ENCODE measurements at regions not wholly inside any gene's neighbourhood (a gene's known extent, or its start where the extent isn't known, plus 50 kb on each side); places are given as distances from the start of the nearest gene placed in this dataset.

- no peak overlapping the region for H3K27ac ChIP-seq
- TF ChIP-seq CTCF (conservative IDR thresholded peaks at IDR 0.05), result no peak
Measured at GRCh38 chr4:110275871-110276270, 77.5 kb upstream of the ELOVL6 start.

GRCh38 chr4:110271986-110272385 lies 73.6 kb upstream of the ELOVL6 start:
- no peak overlapping the region for H3K27ac ChIP-seq
- no peak for TF ChIP-seq CTCF (conservative IDR thresholded peaks at IDR 0.05)

- TF ChIP-seq CTCF (conservative IDR thresholded peaks at IDR 0.05), result no peak
- no peak overlapping the region for H3K27ac ChIP-seq
Measured at GRCh38 chr4:110270492-110271197, 72.2 kb upstream of the ELOVL6 start.

GRCh38 chr4:110268790-110269189 lies 70.4 kb upstream of the ELOVL6 start:
- no peak for TF ChIP-seq CTCF (conservative IDR thresholded peaks at IDR 0.05)
- H3K27ac ChIP-seq, result no peak overlapping the region

- no peak overlapping the region for H3K27ac ChIP-seq
- no peak for TF ChIP-seq CTCF (conservative IDR thresholded peaks at IDR 0.05)
Measured at GRCh38 chr4:110268352-110268751, 69.9 kb upstream of the ELOVL6 start.

- H3K27ac ChIP-seq, result no peak overlapping the region
- TF ChIP-seq CTCF (conservative IDR thresholded peaks at IDR 0.05), result no peak
Measured at GRCh38 chr4:110266136-110266535, 67.7 kb upstream of the ELOVL6 start.

GRCh38 chr4:110265001-110265400 lies 66.6 kb upstream of the ELOVL6 start:
- no peak for TF ChIP-seq CTCF (conservative IDR thresholded peaks at IDR 0.05)

More at GRCh38 chr4:110265001-110265400, 66.6 kb upstream of the ELOVL6 start:
- no peak overlapping the region for H3K27ac ChIP-seq

All from VCaP (cell line).